ENCODE measurements at regions not wholly inside any gene's neighbourhood (a gene's known extent, or its start where the extent isn't known, plus 50 kb on each side); places are given as distances from the start of the nearest gene placed in this dataset.

DNA sequence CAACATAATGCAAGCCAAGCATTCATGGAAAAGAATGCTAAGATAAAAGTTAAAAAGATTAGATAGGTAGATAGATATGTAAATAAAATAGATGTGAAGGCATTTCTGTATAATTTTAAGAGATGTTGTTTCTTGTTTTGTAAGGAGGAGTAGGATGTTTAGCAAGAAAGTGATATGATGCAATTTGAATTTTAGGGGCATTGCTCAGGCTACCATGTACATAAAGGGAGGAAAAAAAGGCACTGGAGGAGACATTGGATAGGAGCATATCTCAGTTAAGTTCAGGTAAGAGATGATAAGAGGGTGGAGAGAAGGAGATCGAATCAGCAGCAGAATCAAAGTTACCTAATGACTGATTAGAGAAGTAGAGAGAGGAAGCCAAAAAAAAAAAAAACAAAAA, 194.7 kb downstream of the TENT5A start:
- TF ChIP-seq POLR2A (IDR thresholded peaks at IDR 0.05; ENCODE audit: low read depth, low read length), result no peak
- TF ChIP-seq SPI1 (IDR thresholded peaks at IDR 0.05; ENCODE audit: low read depth, low read length), result no peak
- TF ChIP-seq POLR2AphosphoS5 (IDR thresholded peaks at IDR 0.05; ENCODE audit: low read depth, low read length), result no peak
- no peak for TF ChIP-seq TAF1 (IDR thresholded peaks at IDR 0.05; ENCODE audit: low read depth, low read length)
- no peak for TF ChIP-seq POU2F2 (IDR thresholded peaks at IDR 0.05; ENCODE audit: low read depth, low read length)

Measured in GM12891 (cell line).